NCI-H345 (cell line): ENCODE measurements at regions not wholly inside any gene's neighbourhood (a gene's known extent, or its start where the extent isn't known, plus 50 kb on each side); places are given as distances from the start of the nearest gene placed in this dataset.
"Not testable (repeated sequence)": the region's sequence is repeated elsewhere in the genome, so short reads cannot be mapped to it uniquely, and the experiment has no call there.

Experiments used
- DNase-seq: peaks from one replicate; lab custom pipeline; 2025; lab: John Stamatoyannopoulos, UW

GRCh38 chr4:122973465-122973864 lies 51.1 kb upstream of the NUDT6 start:
- DNase-seq = no peak

GRCh38 chr4:122976111-122976510 lies 53.7 kb upstream of the NUDT6 start:
- no peak for DNase-seq

GRCh38 chr4:122977103-122977502 lies 54.7 kb upstream of the NUDT6 start:
- no peak for DNase-seq

GRCh38 chr4:122978109-122978508 lies 55.7 kb upstream of the NUDT6 start:
- no peak for DNase-seq

- no peak for DNase-seq
Measured at GRCh38 chr4:122978789-122979188, 56.4 kb upstream of the NUDT6 start.

GRCh38 chr4:122980860-122981259 lies 58.5 kb upstream of the NUDT6 start:
- DNase-seq = no peak

GRCh38 chr4:122988696-122989095 lies 66.3 kb upstream of the NUDT6 start:
- DNase-seq = no peak

- no peak for DNase-seq
Measured at GRCh38 chr4:122990891-122991290, 68.5 kb upstream of the NUDT6 start.

GRCh38 chr4:122992057-122992456 lies 69.7 kb upstream of the NUDT6 start:
- DNase-seq = no peak

- DNase-seq = no peak
Measured at GRCh38 chr4:122992641-122993040, 70.2 kb upstream of the NUDT6 start.

- DNase-seq = no peak
Measured at GRCh38 chr4:122996350-122996749, 74.0 kb upstream of the NUDT6 start.

GRCh38 chr4:122997463-122998101 lies 75.2 kb upstream of the NUDT6 start:
- DNase-seq = no peak

GRCh38 chr4:123004079-123004478 lies 81.7 kb upstream of the NUDT6 start:
- not testable (repeated sequence) for DNase-seq

GRCh38 chr4:123005126-123005525 lies 82.7 kb upstream of the NUDT6 start:
- not testable (repeated sequence) for DNase-seq

GRCh38 chr4:123007679-123008078 lies 85.3 kb upstream of the NUDT6 start:
- DNase-seq = no peak

- not testable (repeated sequence) for DNase-seq
Measured at GRCh38 chr4:123012416-123012815, 90.0 kb upstream of the NUDT6 start.

GRCh38 chr4:123014038-123014437 lies 91.6 kb upstream of the NUDT6 start:
- no peak for DNase-seq

- no peak for DNase-seq
Measured at GRCh38 chr4:123017078-123017477, 94.7 kb upstream of the NUDT6 start.

GRCh38 chr4:123017636-123018395 lies 95.4 kb upstream of the NUDT6 start:
- no peak for DNase-seq

GRCh38 chr4:123018396-123018775 lies 96.0 kb upstream of the NUDT6 start:
- no peak for DNase-seq

GRCh38 chr4:123020285-123020684 lies 97.9 kb upstream of the NUDT6 start:
- no peak for DNase-seq

- DNase-seq = no peak
Measured at GRCh38 chr4:123023647-123024046, 101.2 kb upstream of the NUDT6 start.

GRCh38 chr4:123024710-123025109 lies 102.3 kb upstream of the NUDT6 start:
- DNase-seq = no peak

- no peak for DNase-seq
Measured at GRCh38 chr4:123025398-123025797, 103.0 kb upstream of the NUDT6 start.
